Tibial artery (tissue), 4 donors: ENCODE measurements at regions not wholly inside any gene's neighbourhood (a gene's known extent, or its start where the extent isn't known, plus 50 kb on each side); places are given as distances from the start of the nearest gene placed in this dataset.

Source experiments
- DNase-seq, 2 donors: peaks; one replicate each; pipeline ENCODE4 v3.0.0-alpha.2; 2019
- H3K27ac ChIP-seq, 2 donors: fragments of 200-600 bp; sonication (generic) in 1 of 2; 1 replicate in 1 of 2; 2 replicates in 1 of 2; pipeline ENCODE4 v1.5.1; 2018 to 2019; ENCODE audit warnings: mild to moderate bottlenecking in 1 of 2
- H3K27me3 ChIP-seq, 2 donors: fragments of 200-600 bp; sonication (generic) in 1 of 2; one replicate each; pipeline versions ENCODE4 v1.5.1 to v1.6.0; 2016 to 2019
- H3K36me3 ChIP-seq, 3 donors: fragments of 200-600 bp; sonication (generic) in 2 of 3; one replicate each; pipeline ENCODE4 v1.5.1; 2016 to 2019; ENCODE audit warnings: mild to moderate bottlenecking in 2 of 3
- H3K4me1 ChIP-seq, 4 donors: fragments of 200-600 bp; sonication (generic) in 2 of 4; 1 replicate in 3 of 4; 2 replicates in 1 of 4; pipeline ENCODE4 v1.5.1; 2016 to 2019
- H3K4me3 ChIP-seq, 2 donors: fragments of 200-600 bp; sonication (generic) in 1 of 2; 1 replicate in 1 of 2; 2 replicates in 1 of 2; pipeline ENCODE4 v1.5.1; 2018 to 2019; ENCODE audit warnings: mild to moderate bottlenecking in 2 of 2
- H3K9me3 ChIP-seq, 3 donors: fragments of 200-600 bp; sonication (generic) in 1 of 3; one replicate each; pipeline ENCODE4 v1.5.1; 2016 to 2019
- intact Hi-C: fragments of 100-400 bp; cut with DNase I; formaldehyde crosslinking; loops from one replicate; pipeline ENCODE4 v1.15.0; 2023; ENCODE audit warnings: low total_unique reads
- TF ChIP-seq, protein P1 (sequence below), 2 experiments: fragments of 200-600 bp in 1 of 2; fragments of 450-650 bp in 1 of 2; IDR thresholded peaks; one replicate each; pipeline ENCODE4 v1.5.1; 2017 to 2019; ENCODE audit warnings: antibody characterized with exemption in 2 of 2, mild to moderate bottlenecking in 1 of 2, moderate library complexity in 1 of 2

DNA sequence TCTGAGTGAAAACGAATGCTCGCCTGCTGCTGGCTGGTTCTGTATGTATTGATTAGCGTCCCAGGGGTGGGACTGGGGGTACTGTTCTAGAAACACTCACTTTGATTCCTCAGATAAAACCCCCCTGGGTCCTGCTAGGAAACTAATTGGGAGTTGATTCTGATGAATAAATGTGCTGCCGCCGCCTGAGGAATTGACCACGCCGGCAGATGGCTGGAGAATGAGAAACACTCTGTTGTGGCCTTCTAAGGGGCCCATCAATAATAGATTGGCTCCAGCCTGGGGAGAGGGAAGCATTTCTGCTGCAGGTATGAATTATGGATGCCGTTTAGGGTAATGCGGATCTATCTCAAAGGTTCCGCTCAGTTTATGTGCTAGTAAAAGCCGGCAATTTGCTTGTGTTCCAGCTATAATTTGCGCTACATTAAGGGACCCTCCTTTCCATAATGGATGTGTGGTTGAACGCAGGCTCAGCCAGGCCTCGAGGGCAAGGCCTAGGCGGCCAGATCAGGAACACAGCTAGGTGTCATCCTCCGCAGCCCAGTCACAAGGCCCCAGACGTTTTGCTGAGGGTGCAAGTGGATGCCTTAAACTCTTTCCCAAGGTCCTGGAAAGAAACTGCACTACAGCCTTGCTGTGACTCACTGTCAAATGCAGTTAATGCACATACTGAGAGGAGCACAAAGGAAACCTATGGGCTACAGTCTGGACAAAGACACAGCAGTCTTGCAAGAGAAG is 132.2 kb upstream of the HS3ST2 start:
- Histone ChIP-seq H3K9me3 (peaks cover 0 to under 1% (median 0%) of the 10 kb centered on the region in 3 donors), H3K4me1 (peaks cover 0 to 28% (median 11%) of the 10 kb centered on the region in 4 donors), H3K4me3 (no peak overlapping the region), H3K36me3 (no peaks in the 10 kb centered on the region), H3K27me3 (peaks cover 0 to 5% of the 10 kb centered on the region in 2 donors), H3K27ac (no peak overlapping the region)
- DNase-seq = peak in 1 of 2 donors; percentile 58
- intact Hi-C loops = no loop called here
- TF ChIP-seq, protein P1, sequence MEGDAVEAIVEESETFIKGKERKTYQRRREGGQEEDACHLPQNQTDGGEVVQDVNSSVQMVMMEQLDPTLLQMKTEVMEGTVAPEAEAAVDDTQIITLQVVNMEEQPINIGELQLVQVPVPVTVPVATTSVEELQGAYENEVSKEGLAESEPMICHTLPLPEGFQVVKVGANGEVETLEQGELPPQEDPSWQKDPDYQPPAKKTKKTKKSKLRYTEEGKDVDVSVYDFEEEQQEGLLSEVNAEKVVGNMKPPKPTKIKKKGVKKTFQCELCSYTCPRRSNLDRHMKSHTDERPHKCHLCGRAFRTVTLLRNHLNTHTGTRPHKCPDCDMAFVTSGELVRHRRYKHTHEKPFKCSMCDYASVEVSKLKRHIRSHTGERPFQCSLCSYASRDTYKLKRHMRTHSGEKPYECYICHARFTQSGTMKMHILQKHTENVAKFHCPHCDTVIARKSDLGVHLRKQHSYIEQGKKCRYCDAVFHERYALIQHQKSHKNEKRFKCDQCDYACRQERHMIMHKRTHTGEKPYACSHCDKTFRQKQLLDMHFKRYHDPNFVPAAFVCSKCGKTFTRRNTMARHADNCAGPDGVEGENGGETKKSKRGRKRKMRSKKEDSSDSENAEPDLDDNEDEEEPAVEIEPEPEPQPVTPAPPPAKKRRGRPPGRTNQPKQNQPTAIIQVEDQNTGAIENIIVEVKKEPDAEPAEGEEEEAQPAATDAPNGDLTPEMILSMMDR (IDR thresholded peaks at IDR 0.05) = no peak

DNA sequence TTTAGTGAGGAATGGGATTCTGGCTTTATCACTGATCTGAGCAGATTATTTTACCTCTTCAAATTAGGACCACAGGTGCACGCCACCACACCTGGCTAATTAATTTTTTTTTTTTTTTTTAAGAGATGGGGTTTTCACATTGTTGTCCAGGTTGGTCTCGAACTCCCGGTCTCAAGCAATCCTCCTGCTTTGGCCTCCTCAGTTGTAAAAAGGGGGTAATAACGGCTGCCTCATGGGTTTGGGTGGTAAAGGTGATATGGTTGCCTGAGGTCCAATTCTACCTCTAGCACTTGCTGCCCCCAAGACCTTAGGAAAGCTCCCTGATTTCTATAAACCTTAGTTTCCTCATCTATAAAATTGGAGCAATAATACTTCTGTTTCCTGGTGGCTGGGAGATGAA is 130.7 kb upstream of the HS3ST2 start:
- no peaks in the 10 kb centered on the region for H3K36me3 ChIP-seq
- peaks cover 0 to 11% (median 0%) of the 10 kb centered on the region in 3 donors for H3K9me3 ChIP-seq
- TF ChIP-seq, protein P1 (IDR thresholded peaks at IDR 0.05) = no peak
- H3K27ac ChIP-seq = peak overlapping the region in 1 of 2 donors; percentile 73
- intact Hi-C loops = no loop called here
- DNase-seq = no peak
- H3K27me3 ChIP-seq = no peaks in the 10 kb centered on the region
- no peak overlapping the region for H3K4me3 ChIP-seq
- peaks cover 0 to 34% (median 11%) of the 10 kb centered on the region in 4 donors for H3K4me1 ChIP-seq

DNA sequence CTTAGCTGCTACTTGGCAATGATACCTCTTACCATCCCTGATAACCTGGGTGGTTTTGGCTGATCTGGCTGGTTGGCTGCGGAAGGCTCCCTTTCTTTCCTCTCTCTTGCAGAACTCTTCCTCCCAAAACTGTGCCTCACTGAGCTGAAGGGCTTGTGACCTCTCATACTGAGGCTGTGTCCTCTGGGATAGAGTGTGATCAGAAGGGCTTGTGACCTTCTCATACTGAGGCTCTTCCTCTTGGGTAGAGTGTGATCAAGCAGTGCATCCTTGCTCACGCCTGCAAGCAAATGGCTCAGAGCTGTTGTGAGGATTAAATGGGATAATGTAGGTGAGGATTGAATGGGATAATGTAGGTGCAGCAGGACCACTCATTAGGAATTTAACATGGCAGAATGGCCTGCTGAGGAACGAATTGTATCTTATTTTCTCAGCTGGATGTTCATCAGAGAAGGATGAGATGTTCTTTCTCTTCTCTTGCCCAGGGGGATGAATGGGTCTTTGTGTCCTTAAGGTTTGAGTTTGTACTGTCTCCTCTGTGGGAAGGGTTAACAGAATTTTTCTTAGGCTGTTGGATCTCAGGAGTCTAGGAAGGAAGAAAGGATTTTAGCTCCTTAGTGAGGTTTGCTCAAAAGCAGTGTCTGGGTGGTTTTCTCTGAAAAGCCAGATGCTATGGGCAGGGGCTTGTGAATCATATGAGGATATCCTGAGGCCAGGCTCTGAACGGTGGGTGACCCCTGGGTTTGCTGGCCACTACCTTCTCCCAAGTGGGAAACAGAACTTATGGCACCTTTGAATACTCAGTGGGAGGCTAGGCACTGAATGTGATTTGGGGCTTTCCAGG is 130.0 kb upstream of the HS3ST2 start:
- peak in 1 of 2 donors; percentile 65 for DNase-seq
- no peaks in the 10 kb centered on the region for H3K36me3 ChIP-seq
- TF ChIP-seq, protein P1 (IDR thresholded peaks at IDR 0.05) = no peak
- intact Hi-C loops = no loop called here
- peak overlapping the region; percentile 73 to 80 for H3K27ac ChIP-seq
- no peaks in the 10 kb centered on the region for H3K27me3 ChIP-seq
- peaks cover 0 to 11% (median 0%) of the 10 kb centered on the region in 3 donors for H3K9me3 ChIP-seq
- H3K4me3 ChIP-seq = no peak overlapping the region
- H3K4me1 ChIP-seq = peaks cover 0 to 34% (median 11%) of the 10 kb centered on the region in 4 donors

DNA sequence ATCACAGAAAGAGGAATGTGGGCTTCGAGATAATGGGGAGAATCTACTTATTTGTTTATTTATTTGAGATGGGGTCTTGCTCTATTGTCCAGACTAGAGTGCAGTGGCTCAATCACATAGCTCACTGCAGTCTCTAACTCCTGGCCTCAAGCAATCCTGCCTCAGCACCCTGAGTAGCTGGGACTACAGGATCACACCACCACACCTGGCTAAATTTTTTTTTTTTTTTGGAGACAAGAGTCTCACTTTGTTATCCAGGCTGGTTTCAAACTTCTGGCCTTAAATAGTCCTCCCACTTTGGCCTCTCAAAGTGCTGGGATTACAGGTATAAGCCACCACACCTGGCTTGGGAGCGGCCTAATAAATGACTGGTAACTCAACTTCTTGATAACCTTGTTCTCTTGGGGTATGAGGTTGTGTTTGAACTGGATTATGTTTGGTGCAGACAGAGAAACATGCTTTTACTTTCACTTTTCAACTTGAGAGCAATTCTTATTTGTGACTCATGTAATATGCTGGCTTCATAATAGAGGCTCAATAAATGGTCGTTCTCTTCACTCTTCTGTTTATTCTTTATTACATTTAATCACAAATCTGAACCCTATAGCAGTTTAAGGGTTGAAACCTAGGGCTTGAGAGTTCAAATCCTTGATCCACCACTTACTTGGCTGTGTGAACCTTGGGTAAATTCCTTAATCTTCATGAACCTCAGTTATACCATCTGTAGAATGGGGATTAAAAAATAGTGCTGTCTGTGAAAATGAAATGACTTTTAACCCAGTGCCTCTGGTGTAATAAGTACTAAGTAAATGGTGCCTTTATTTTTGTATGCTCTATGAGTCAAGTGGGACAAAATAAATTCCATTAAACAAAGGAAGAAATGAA is 129.1 kb upstream of the HS3ST2 start:
- no peak overlapping the region for H3K4me3 ChIP-seq
- peak overlapping the region; percentile 73 to 80 for H3K27ac ChIP-seq
- no peaks in the 10 kb centered on the region for H3K36me3 ChIP-seq
- H3K27me3 ChIP-seq = no peaks in the 10 kb centered on the region
- H3K4me1 ChIP-seq = peaks cover 0 to 34% (median 11%) of the 10 kb centered on the region in 4 donors
- peaks cover 0 to 11% (median 0%) of the 10 kb centered on the region in 3 donors for H3K9me3 ChIP-seq
- TF ChIP-seq, protein P1 (IDR thresholded peaks at IDR 0.05) = no peak
- intact Hi-C loops = no loop called here
- no peak for DNase-seq

DNA sequence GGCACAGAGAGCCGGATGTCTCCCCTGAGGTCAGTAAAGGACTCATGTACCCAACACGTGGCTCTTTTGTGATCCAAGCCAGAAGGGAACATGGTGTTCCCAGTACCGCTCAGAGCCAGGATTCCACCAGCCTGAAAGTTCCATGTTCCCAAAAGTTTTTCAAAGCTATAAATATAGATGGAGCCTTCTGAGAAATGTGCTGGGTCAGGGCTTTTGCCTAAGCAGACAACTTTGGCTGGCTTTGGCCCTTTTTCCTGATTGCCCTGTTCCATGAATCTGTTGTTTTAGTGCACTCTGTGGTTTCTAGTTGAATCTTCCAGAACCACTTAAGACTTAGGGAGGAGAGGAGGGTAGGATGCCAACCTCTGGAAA is 128.5 kb upstream of the HS3ST2 start:
- Histone ChIP-seq H3K4me3 (no peak overlapping the region), H3K36me3 (no peaks in the 10 kb centered on the region), H3K27ac (peak overlapping the region; percentile 73 to 80), H3K27me3 (no peaks in the 10 kb centered on the region), H3K9me3 (peaks cover 0 to 11% (median 0%) of the 10 kb centered on the region in 3 donors), H3K4me1 (peaks cover 0 to 34% (median 11%) of the 10 kb centered on the region in 4 donors)
- TF ChIP-seq, protein P1 (IDR thresholded peaks at IDR 0.05) = no peak
- peak; percentile 90 to 98 for DNase-seq
- intact Hi-C loops = no loop called here
